CD14-positive monocyte (primary cell): ENCODE measurements at regions not wholly inside any gene's neighbourhood (a gene's known extent, or its start where the extent isn't known, plus 50 kb on each side); places are given as distances from the start of the nearest gene placed in this dataset.

Experiments used
- DNase-seq, 3 donors: peaks; one replicate each; pipeline ENCODE4 v3.0.0-alpha.2; 2011 to 2022
- H2AFZ ChIP-seq: 2 replicates; pipeline ENCODE4 v1.6.0; 2012; ENCODE audit warnings: mild to moderate bottlenecking, low read depth, low read length, inconsistent platforms; ENCODE audit not compliant: insufficient read depth, poor library complexity, severe bottlenecking
- H3K27ac ChIP-seq, 2 donors: 1 replicate in 1 of 2; 2 replicates in 1 of 2; pipeline ENCODE4 v1.5.1; 2012 to 2013; ENCODE audit warnings: low read length in 2 of 2, control low read depth in 1 of 2, inconsistent platforms in 1 of 2, low read depth in 1 of 2, mild to moderate bottlenecking in 1 of 2
- H3K27me3 ChIP-seq, 2 donors: one replicate each; pipeline versions ENCODE4 v1.6.0 to v1.6.1; 2011 to 2013; ENCODE audit warnings: low read length in 2 of 2; ENCODE audit not compliant: control insufficient read depth in 2 of 2, insufficient read depth in 2 of 2
- H3K36me3 ChIP-seq, 2 donors: replicated peaks in 1 of 2; 1 replicate in 1 of 2; 2 replicates in 1 of 2; pipeline versions ENCODE4 v1.5.1 to v1.6.1; 2012 to 2013; ENCODE audit warnings: low read length in 2 of 2, control low read depth in 1 of 2, inconsistent platforms in 1 of 2, mild to moderate bottlenecking in 1 of 2; ENCODE audit not compliant: insufficient read depth in 2 of 2, control insufficient read depth in 1 of 2
- H3K4me1 ChIP-seq, 2 donors: 1 replicate in 1 of 2; 2 replicates in 1 of 2; pipeline versions ENCODE4 v1.5.1 to v1.6.1; 2012 to 2013; ENCODE audit warnings: low read length in 2 of 2, control low read depth in 1 of 2, inconsistent platforms in 1 of 2, mild to moderate bottlenecking in 1 of 2, moderate library complexity in 1 of 2; ENCODE audit not compliant: insufficient read depth in 2 of 2, control insufficient read depth in 1 of 2
- H3K4me2 ChIP-seq: replicated peaks from 2 replicates; pipeline ENCODE3; 2012; ENCODE audit warnings: low read length, moderate library complexity, mild to moderate bottlenecking; ENCODE audit not compliant: poor library complexity, severe bottlenecking; ENCODE audit errors: extremely low read depth
- H3K4me3 ChIP-seq, 3 experiments: fragments of 200-600 bp in 1 of 3; sonication (generic) in 1 of 3; replicated peaks in 1 of 3; 1 replicate in 2 of 3; 2 replicates in 1 of 3; pipeline ENCODE4 v1.5.1; 2011 to 2013; ENCODE audit warnings: low read length in 3 of 3, mild to moderate bottlenecking in 3 of 3, control low read depth in 2 of 3, low read depth in 2 of 3, inconsistent platforms in 1 of 3, moderate library complexity in 1 of 3
- H3K79me2 ChIP-seq: 2 replicates; pipeline ENCODE4 v1.6.0; 2012; ENCODE audit warnings: mild to moderate bottlenecking, control low read depth, inconsistent platforms, low read length, moderate library complexity; ENCODE audit not compliant: insufficient read depth
- H3K9ac ChIP-seq: 2 replicates; pipeline ENCODE4 v1.6.0; 2017; ENCODE audit warnings: low read length, mild to moderate bottlenecking; ENCODE audit not compliant: insufficient read depth, poor library complexity, severe bottlenecking
- H3K9me3 ChIP-seq, 2 donors: replicated peaks in 1 of 2; 1 replicate in 1 of 2; 2 replicates in 1 of 2; pipeline versions ENCODE4 v1.5.1 to v1.6.1; 2012 to 2013; ENCODE audit warnings: low read length in 2 of 2, control low read depth in 1 of 2; ENCODE audit not compliant: control insufficient read depth in 1 of 2, insufficient read depth in 1 of 2
- H4K20me1 ChIP-seq: 2 replicates; pipeline ENCODE4 v1.6.0; 2012; ENCODE audit warnings: mild to moderate bottlenecking, low read length, control low read depth, moderate library complexity; ENCODE audit not compliant: insufficient read depth
- H3K27ac Mint-ChIP-seq, 7 donors: one replicate each; pipeline ENCODE4 v1.8.0; 2020; ENCODE audit warnings: mild to moderate bottlenecking in 7 of 7, mixed read lengths in 7 of 7, moderate library complexity in 6 of 7, inconsistent platforms in 2 of 7
- H3K27me3 Mint-ChIP-seq, 3 donors: one replicate each; pipeline ENCODE4 v1.8.0; 2021 to 2022; ENCODE audit warnings: low read depth in 3 of 3, mild to moderate bottlenecking in 3 of 3, mixed read lengths in 3 of 3, moderate library complexity in 3 of 3, inconsistent platforms in 1 of 3
- H3K36me3 Mint-ChIP-seq, 2 donors: one replicate each; pipeline ENCODE4 v1.8.0; 2020; ENCODE audit warnings: mixed read lengths in 2 of 2, inconsistent platforms in 1 of 2, mild to moderate bottlenecking in 1 of 2
- H3K4me1 Mint-ChIP-seq: one replicate; pipeline ENCODE4 v1.8.0; 2020; ENCODE audit warnings: mild to moderate bottlenecking, mixed read lengths
- H3K4me3 Mint-ChIP-seq, 2 donors: one replicate each; pipeline ENCODE4 v1.8.0; 2020; ENCODE audit warnings: mild to moderate bottlenecking in 2 of 2, mixed read lengths in 2 of 2, moderate library complexity in 1 of 2
- H3K9me3 Mint-ChIP-seq, 7 donors: one replicate each; pipeline ENCODE4 v1.8.0; 2020 to 2022; ENCODE audit warnings: mixed read lengths in 7 of 7, mild to moderate bottlenecking in 6 of 7, moderate library complexity in 6 of 7, inconsistent platforms in 2 of 7
- CTCF ChIP-seq: fragments of 200-600 bp; IDR thresholded peaks from one replicate; pipeline ENCODE4 v1.8.0; 2022; ENCODE audit warnings: antibody characterized with exemption, mild to moderate bottlenecking
- WGBS: methylation state at CpG from one replicate; pipeline ENCODE4 v1.1.5; 2013; ENCODE audit warnings: missing lambda C conversion rate; ENCODE audit not compliant: insufficient coverage; 5-methylcytosine and 5-hydroxymethylcytosine counted together
- intact Hi-C, 2 donors: fragments of 100-400 bp; cut with micrococcal nuclease; formaldehyde crosslinking; loops; one replicate each; pipeline versions ENCODE4 v1.15.0 to v1.15.1; 2023

GRCh38 chr14:98161356-98161755 lies 1110.6 kb downstream of the BCL11B start:
- H3K27ac Mint-ChIP-seq, result no peak overlapping the region
- no peak overlapping the region for H2AFZ ChIP-seq
- no CpG with 5 or more reads among the region's 4 CpGs for WGBS

GRCh38 chr14:98162856-98163805 lies 1108.9 kb downstream of the BCL11B start:
- no peak overlapping the region for H3K4me3 ChIP-seq
- no peak overlapping the region for H2AFZ ChIP-seq
- no peak overlapping the region for H3K4me2 ChIP-seq
- no peaks in the 10 kb centered on the region for H3K79me2 ChIP-seq
- Mint-ChIP-seq H3K4me1 (no peaks in the 10 kb centered on the region), H3K27ac (peak overlapping the region in 1 of 7 donors; percentile 6), H3K4me3 (no peak overlapping the region), H3K36me3 (no peaks in the 10 kb centered on the region), H3K27me3 (peaks cover 1 to 3% (median 3%) of the 10 kb centered on the region in 3 donors), H3K9me3 (peaks cover under 1 to 12% (median 5%) of the 10 kb centered on the region in 7 donors)
- DNase-seq, result no peak
- H4K20me1 ChIP-seq, result no peaks in the 10 kb centered on the region
- no peaks in the 10 kb centered on the region for H3K36me3 ChIP-seq
- H3K4me1 ChIP-seq, result no peaks in the 10 kb centered on the region
- intact Hi-C loops, result no loop called here
- TF ChIP-seq CTCF, result no peak
- H3K27me3 ChIP-seq, result no peaks in the 10 kb centered on the region
- H3K9ac ChIP-seq, result no peak overlapping the region
- peaks cover 7 to 14% of the 10 kb centered on the region in 2 donors for H3K9me3 ChIP-seq
- 76% methylated on average over 10 of the region's 26 CpGs for WGBS
- H3K27ac ChIP-seq, result no peak overlapping the region

More at GRCh38 chr14:98161356-98161755, 1110.6 kb downstream of the BCL11B start:
- Histone ChIP-seq H3K36me3 (no peaks in the 10 kb centered on the region), H3K9ac (no peak overlapping the region), H3K9me3 (peaks cover 0 to 6% of the 10 kb centered on the region in 2 donors), H3K4me3 (no peak overlapping the region), H3K4me2 (no peak overlapping the region), H3K79me2 (no peaks in the 10 kb centered on the region), H3K27me3 (no peaks in the 10 kb centered on the region), H3K4me1 (no peaks in the 10 kb centered on the region), H4K20me1 (no peaks in the 10 kb centered on the region), H3K27ac (no peak overlapping the region)
- no peak overlapping the region for H3K4me3 Mint-ChIP-seq
- DNase-seq, result no peak
- intact Hi-C loops, result no loop called here
- TF ChIP-seq CTCF, result no peak
- H3K27me3 Mint-ChIP-seq, result peaks cover 1 to 5% (median 3%) of the 10 kb centered on the region in 3 donors
- H3K9me3 Mint-ChIP-seq, result peaks cover 0 to 5% (median 0%) of the 10 kb centered on the region in 7 donors
- H3K36me3 Mint-ChIP-seq, result no peaks in the 10 kb centered on the region
- no peaks in the 10 kb centered on the region for H3K4me1 Mint-ChIP-seq
